ENCODE measurements at regions not wholly inside any gene's neighbourhood (a gene's known extent, or its start where the extent isn't known, plus 50 kb on each side); places are given as distances from the start of the nearest gene placed in this dataset.

GRCh38 chr4:165805406-165805805 lies 67.6 kb upstream of the TLL1 start:
- H3K79me2 ChIP-seq (replicated peaks; ENCODE audit: insufficient read depth, low read length) = no peaks in the 10 kb centered on the region
- no peak for TF ChIP-seq TAF1 (IDR thresholded peaks at IDR 0.05; ENCODE audit: low read depth)
- TF ChIP-seq MXI1 (conservative IDR thresholded peaks at IDR 0.05; ENCODE audit: poor library complexity, severe bottlenecking) = no peak
- TF ChIP-seq SMC3 (conservative IDR thresholded peaks at IDR 0.05; ENCODE audit: poor library complexity) = no peak
- TF ChIP-seq POLR2AphosphoS5 (IDR thresholded peaks at IDR 0.05) = no peak
- TF ChIP-seq REST (IDR thresholded peaks at IDR 0.05; ENCODE audit: borderline replicate concordance) = no peak
- TF ChIP-seq RAD21 (conservative IDR thresholded peaks at IDR 0.05) = no peak
- TF ChIP-seq EP300 (conservative IDR thresholded peaks at IDR 0.05; ENCODE audit: poor library complexity, severe bottlenecking) = no peak
- no peak for TF ChIP-seq CTCF (IDR thresholded peaks at IDR 0.05; ENCODE audit: poor library complexity, severe bottlenecking)
- TF ChIP-seq EZH2 (IDR thresholded peaks at IDR 0.05; ENCODE audit: borderline replicate concordance, insufficient read depth, low read length, poor library complexity, severe bottlenecking) = no peak

GRCh38 chr4:165806613-165807012 lies 66.4 kb upstream of the TLL1 start:
- H2AFZ ChIP-seq (ENCODE audit: low read depth, low read length) = no peak overlapping the region

More at GRCh38 chr4:165805406-165805805, 67.6 kb upstream of the TLL1 start:
- no peaks in the 10 kb centered on the region for H3K9me2 ChIP-seq (ENCODE audit: insufficient read depth, low read length)
- H3K9me3 ChIP-seq (ENCODE audit: low read length) = no peaks in the 10 kb centered on the region
- no peak overlapping the region for H3K4me3 ChIP-seq (ENCODE audit: low read length)
- no peak overlapping the region for H3K4me2 ChIP-seq (ENCODE audit: low read length)
- no peak overlapping the region for H2AFZ ChIP-seq (ENCODE audit: low read depth, low read length)
- H3K9ac ChIP-seq (ENCODE audit: low read length) = no peak overlapping the region
- H3K27me3 ChIP-seq (ENCODE audit: insufficient read depth, low read depth, low read length) = no peaks in the 10 kb centered on the region
- no peaks in the 10 kb centered on the region for H4K20me1 ChIP-seq (ENCODE audit: insufficient read depth)
- H3K36me3 ChIP-seq (ENCODE audit: insufficient read depth, low read length) = no peaks in the 10 kb centered on the region
- no peak overlapping the region for H3K27ac ChIP-seq (ENCODE audit: low read length)
- no peaks in the 10 kb centered on the region for H3F3A ChIP-seq (ENCODE audit: insufficient read depth, low read length, poor library complexity, severe bottlenecking)

More at GRCh38 chr4:165806613-165807012, 66.4 kb upstream of the TLL1 start:
- H3K9me2 ChIP-seq (ENCODE audit: insufficient read depth, low read length) = no peaks in the 10 kb centered on the region
- H3K4me3 ChIP-seq (ENCODE audit: low read length) = no peak overlapping the region
- no peak overlapping the region for H3K9ac ChIP-seq (ENCODE audit: low read length)
- H3K27me3 ChIP-seq (ENCODE audit: insufficient read depth, low read depth, low read length) = no peaks in the 10 kb centered on the region
- no peak overlapping the region for H3K27ac ChIP-seq (ENCODE audit: low read length)
- no peaks in the 10 kb centered on the region for H3K36me3 ChIP-seq (ENCODE audit: insufficient read depth, low read length)
- no peaks in the 10 kb centered on the region for H4K20me1 ChIP-seq (ENCODE audit: insufficient read depth)
- no peaks in the 10 kb centered on the region for H3F3A ChIP-seq (ENCODE audit: insufficient read depth, low read length, poor library complexity, severe bottlenecking)
- no peaks in the 10 kb centered on the region for H3K9me3 ChIP-seq (ENCODE audit: low read length)
- no peaks in the 10 kb centered on the region for H3K79me2 ChIP-seq (replicated peaks; ENCODE audit: insufficient read depth, low read length)
- H3K4me2 ChIP-seq (ENCODE audit: low read length) = no peak overlapping the region
- TF ChIP-seq EZH2 (IDR thresholded peaks at IDR 0.05; ENCODE audit: borderline replicate concordance, insufficient read depth, low read length, poor library complexity, severe bottlenecking) (no peak), RAD21 (conservative IDR thresholded peaks at IDR 0.05) (no peak), POLR2AphosphoS5 (IDR thresholded peaks at IDR 0.05) (no peak), TAF1 (IDR thresholded peaks at IDR 0.05; ENCODE audit: low read depth) (no peak), EP300 (conservative IDR thresholded peaks at IDR 0.05; ENCODE audit: poor library complexity, severe bottlenecking) (no peak), MXI1 (conservative IDR thresholded peaks at IDR 0.05; ENCODE audit: poor library complexity, severe bottlenecking) (no peak), REST (IDR thresholded peaks at IDR 0.05; ENCODE audit: borderline replicate concordance) (no peak), CTCF (IDR thresholded peaks at IDR 0.05; ENCODE audit: poor library complexity, severe bottlenecking) (no peak), SMC3 (conservative IDR thresholded peaks at IDR 0.05; ENCODE audit: poor library complexity) (no peak)
